DOHH2 (cell line): ENCODE measurements at regions not wholly inside any gene's neighbourhood (a gene's known extent, or its start where the extent isn't known, plus 50 kb on each side); places are given as distances from the start of the nearest gene placed in this dataset.

Experiments used
- H3F3A ChIP-seq: fragments of 200-600 bp; sonication (generic), shearing (Covaris generic); 2 replicates; pipeline ENCODE4 v1.6.0; 2016; ENCODE audit warnings: antibody characterized with exemption, mild to moderate bottlenecking; ENCODE audit not compliant: control insufficient read depth, insufficient read depth
- H3K27ac ChIP-seq: fragments of 200-600 bp; sonication (generic); 2 replicates; pipeline ENCODE4 v1.5.1; 2014; ENCODE audit warnings: low read depth, mild to moderate bottlenecking, low read length, moderate library complexity
- H3K27me3 ChIP-seq: fragments of 200-600 bp; sonication (generic); 2 replicates; pipeline ENCODE4 v1.6.1; 2014; ENCODE audit warnings: mild to moderate bottlenecking, low read length, mixed read lengths; ENCODE audit not compliant: control insufficient read depth
- H3K36me3 ChIP-seq: fragments of 200-600 bp; sonication (generic); 2 replicates; pipeline ENCODE4 v1.6.1; 2014; ENCODE audit warnings: mild to moderate bottlenecking, low read length, moderate library complexity, mixed read lengths; ENCODE audit not compliant: control insufficient read depth
- H3K4me1 ChIP-seq: fragments of 200-600 bp; sonication (generic); 2 replicates; pipeline ENCODE4 v1.6.1; 2014; ENCODE audit warnings: mild to moderate bottlenecking, low read length, mixed read lengths; ENCODE audit not compliant: control insufficient read depth
- H3K4me2 ChIP-seq: fragments of 200-600 bp; sonication (generic); 2 replicates; pipeline ENCODE4 v1.6.0; 2014; ENCODE audit warnings: mild to moderate bottlenecking, low read length, moderate library complexity
- H3K4me3 ChIP-seq: fragments of 200-600 bp; sonication (generic); 2 replicates; pipeline ENCODE4 v1.5.1; 2014; ENCODE audit warnings: mild to moderate bottlenecking, low read length, mixed read lengths
- H3K79me2 ChIP-seq: fragments of 200-600 bp; sonication (generic); 2 replicates; pipeline ENCODE4 v1.6.1; 2014; ENCODE audit warnings: mild to moderate bottlenecking, low read length, mixed read lengths; ENCODE audit not compliant: control insufficient read depth
- H3K9me2 ChIP-seq: fragments of 200-600 bp; sonication (generic); replicated peaks from 2 replicates; pipeline ENCODE4 v1.6.1; 2014; ENCODE audit warnings: mild to moderate bottlenecking, low read length, mixed read lengths; ENCODE audit not compliant: control insufficient read depth
- H3K9me3 ChIP-seq: fragments of 200-600 bp; sonication (generic); 2 replicates; pipeline ENCODE4 v1.6.1; 2014; ENCODE audit warnings: antibody characterized with exemption, low read length, mixed read lengths; ENCODE audit not compliant: control insufficient read depth, insufficient read depth
- H4K20me1 ChIP-seq: fragments of 200-600 bp; sonication (generic); 2 replicates; pipeline ENCODE4 v1.6.0; 2014; ENCODE audit warnings: low read depth, mild to moderate bottlenecking, antibody characterized with exemption, low read length, moderate library complexity; ENCODE audit not compliant: control insufficient read depth, insufficient read depth
- CTCF ChIP-seq: fragments of 200-600 bp; sonication (generic); IDR thresholded peaks from one replicate; pipeline ENCODE4 v1.5.1; 2014; ENCODE audit warnings: antibody characterized with exemption, mild to moderate bottlenecking, low read depth, low read length; ENCODE audit not compliant: poor library complexity, severe bottlenecking
- EZH2phosphoT487 ChIP-seq: fragments of 200-600 bp; sonication (generic); IDR thresholded peaks from 2 replicates; pipeline ENCODE4 v1.6.1; 2017; ENCODE audit warnings: borderline replicate concordance, mild to moderate bottlenecking, antibody characterized with exemption, low read length, moderate library complexity, mixed read lengths

DNA sequence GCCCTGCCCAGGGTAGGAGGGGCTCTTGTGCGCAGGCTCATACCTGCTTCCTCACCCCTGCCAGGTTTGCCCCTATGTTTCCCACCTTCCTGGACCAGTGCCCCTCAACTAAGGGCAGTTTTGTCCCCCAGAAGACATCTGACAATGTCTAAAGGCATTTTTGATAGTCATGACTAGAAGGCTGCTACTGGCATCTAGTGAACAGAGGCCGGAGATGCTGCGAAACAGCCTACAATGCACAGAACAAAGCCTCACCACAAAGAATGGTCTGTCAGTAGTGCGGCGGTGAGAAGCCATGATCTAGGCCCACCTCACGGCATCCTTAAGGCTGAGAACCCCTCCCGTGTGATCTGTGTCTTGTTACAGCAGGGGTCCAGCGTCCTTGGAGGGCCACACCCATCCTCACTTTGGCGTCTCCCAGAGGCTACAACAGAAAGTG lies 96.0 kb downstream of the TMEM17 start:
- Histone ChIP-seq H3K36me3 (no peaks in the 10 kb centered on the region), H3K27me3 (no peaks in the 10 kb centered on the region; the same call in 1 of the 2 replicates), H3K79me2 (no peaks in the 10 kb centered on the region), H3K4me1 (peaks cover 5% of the 10 kb centered on the region), H3K4me2 (no peak overlapping the region), H3F3A (no peaks in the 10 kb centered on the region), H3K4me3 (no peak overlapping the region), H3K9me2 (no peaks in the 10 kb centered on the region), H4K20me1 (no peaks in the 10 kb centered on the region), H3K27ac (no peak overlapping the region), H3K9me3 (no peaks in the 10 kb centered on the region)
- TF ChIP-seq CTCF, result no peak

DNA sequence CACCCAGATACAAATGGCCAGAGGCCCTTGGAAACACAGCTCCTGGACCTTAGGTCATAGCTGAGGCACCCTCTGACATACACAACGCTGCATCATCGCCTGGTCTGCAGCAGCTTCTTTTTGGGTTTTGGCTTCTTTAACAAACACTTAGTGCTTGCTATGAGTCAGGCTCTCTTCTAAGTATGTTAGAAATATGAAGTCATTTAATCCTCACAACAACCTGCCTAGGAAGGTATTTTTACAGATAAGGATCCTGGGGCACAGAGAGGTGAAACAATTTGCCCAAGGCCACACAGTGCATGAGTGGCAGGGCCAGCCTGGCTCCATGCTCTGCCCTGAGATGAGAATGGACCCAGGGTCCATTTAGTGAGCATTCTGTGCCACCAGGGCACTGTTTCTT lies 96.6 kb downstream of the TMEM17 start:
- Histone ChIP-seq H3K4me1 (peaks cover 8% of the 10 kb centered on the region), H3K4me2 (no peak overlapping the region), H3K9me2 (no peaks in the 10 kb centered on the region), H3K79me2 (no peaks in the 10 kb centered on the region), H3K36me3 (no peaks in the 10 kb centered on the region), H3F3A (no peaks in the 10 kb centered on the region), H3K27me3 (no peaks in the 10 kb centered on the region; the same call in 1 of the 2 replicates), H3K27ac (no peak overlapping the region), H3K9me3 (no peaks in the 10 kb centered on the region), H4K20me1 (no peaks in the 10 kb centered on the region), H3K4me3 (no peak overlapping the region)
- TF ChIP-seq CTCF (no peak), EZH2phosphoT487 (no peak)

GRCh38 chr2:62408241-62408677 lies 97.7 kb downstream of the TMEM17 start:
- TF ChIP-seq EZH2phosphoT487 (no peak), CTCF (no peak)

DNA sequence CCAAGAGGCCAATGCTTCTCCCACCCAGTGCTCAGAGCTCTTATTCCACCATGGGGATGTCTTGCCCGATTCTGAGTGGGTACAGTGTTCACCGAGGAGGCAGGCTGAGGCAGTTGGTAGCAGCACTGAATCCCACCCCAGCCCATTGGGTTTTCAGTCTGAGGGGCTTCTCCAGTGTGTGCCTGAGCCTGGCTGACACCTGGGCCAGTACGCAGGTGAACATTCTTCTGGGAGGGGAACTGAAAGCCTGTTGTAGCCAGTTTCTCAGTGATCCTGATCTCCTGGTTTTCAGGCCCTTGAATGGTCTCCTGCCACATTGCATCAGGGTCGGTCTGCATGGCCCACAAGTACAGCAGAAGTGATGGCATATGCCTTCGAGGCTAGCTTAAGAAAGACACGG lies 98.2 kb downstream of the TMEM17 start:
- peaks cover 8% of the 10 kb centered on the region for H3K4me1 ChIP-seq

More at GRCh38 chr2:62408241-62408677, 97.7 kb downstream of the TMEM17 start:
- Histone ChIP-seq H3K9me3 (no peaks in the 10 kb centered on the region), H3K27me3 (no peaks in the 10 kb centered on the region; the same call in 1 of the 2 replicates), H3K4me3 (no peak overlapping the region), H3K9me2 (no peaks in the 10 kb centered on the region), H3K4me2 (no peak overlapping the region), H3K27ac (no peak overlapping the region), H3K79me2 (no peaks in the 10 kb centered on the region), H4K20me1 (no peaks in the 10 kb centered on the region), H3K4me1 (peaks cover 8% of the 10 kb centered on the region), H3K36me3 (no peaks in the 10 kb centered on the region), H3F3A (no peaks in the 10 kb centered on the region)

More for the DNA sequence above, 98.2 kb downstream of the TMEM17 start:
- H3F3A ChIP-seq, result no peaks in the 10 kb centered on the region
- H4K20me1 ChIP-seq, result no peaks in the 10 kb centered on the region
- TF ChIP-seq EZH2phosphoT487 (no peak), CTCF (no peak)
- H3K9me3 ChIP-seq, result no peaks in the 10 kb centered on the region
- H3K36me3 ChIP-seq, result no peaks in the 10 kb centered on the region
- H3K4me3 ChIP-seq, result no peak overlapping the region
- no peaks in the 10 kb centered on the region; the same call in 1 of the 2 replicates for H3K27me3 ChIP-seq
- no peaks in the 10 kb centered on the region for H3K9me2 ChIP-seq
- no peak overlapping the region for H3K4me2 ChIP-seq
- no peak overlapping the region for H3K27ac ChIP-seq
- no peaks in the 10 kb centered on the region for H3K79me2 ChIP-seq
